Mucosa of gallbladder (tissue), 1 donor: ENCODE measurements at regions not wholly inside any gene's neighbourhood (a gene's known extent, or its start where the extent isn't known, plus 50 kb on each side); places are given as distances from the start of the nearest gene placed in this dataset.

Experiments
- DNase-seq: peaks from one replicate; pipeline ENCODE4 v3.0.0-alpha.2; 2020; ENCODE audit warnings: low spot score
- donor health status: DM: no; HTN: no; CAD: no.

GRCh38 chr5:69033690-69034089 lies 60.1 kb upstream of the SLC30A5 start:
- no peak for DNase-seq

DNA sequence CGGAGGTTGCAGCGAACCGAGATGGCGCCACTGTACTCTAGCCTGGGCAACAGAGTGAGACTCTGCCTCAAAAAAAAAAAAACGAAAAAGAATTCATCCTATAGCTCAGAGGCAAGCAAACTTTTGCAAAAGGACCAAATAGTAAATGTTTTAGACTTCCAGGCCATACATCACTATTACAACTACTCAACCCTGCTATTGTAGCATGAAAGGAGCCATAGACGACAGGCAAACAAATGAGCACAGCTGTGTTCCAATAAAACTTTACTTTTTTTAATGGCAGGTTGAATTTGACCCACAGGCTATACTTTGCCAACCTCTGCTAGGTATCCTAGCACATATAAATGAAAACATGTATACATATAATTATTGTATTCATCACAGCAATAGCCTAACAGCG lies 58.9 kb upstream of the SLC30A5 start:
- DNase-seq = no peak

- DNase-seq = no peak
Measured at GRCh38 chr5:69035665-69036064, 58.1 kb upstream of the SLC30A5 start.

DNA sequence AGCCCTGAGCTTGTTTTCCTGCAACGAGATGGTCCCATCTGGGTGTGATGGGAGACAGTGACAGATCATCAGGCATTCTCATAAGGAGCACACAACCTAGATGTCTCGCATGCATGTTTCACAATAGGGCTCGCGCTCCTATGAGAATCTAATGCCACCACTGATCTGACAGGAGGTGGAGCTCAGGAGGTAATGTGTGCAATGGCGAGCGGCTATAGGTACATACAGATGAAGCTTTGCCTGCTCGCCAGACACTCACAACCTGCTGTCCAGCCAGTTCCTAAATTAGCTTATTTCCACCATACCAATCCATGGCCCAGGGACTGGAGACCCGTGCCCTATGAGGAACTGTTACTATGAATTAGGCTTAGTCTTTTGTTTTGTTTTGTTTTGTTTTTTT lies 55.3 kb upstream of the SLC30A5 start:
- no peak for DNase-seq

GRCh38 chr5:69039829-69040228 lies 54.0 kb upstream of the SLC30A5 start:
- DNase-seq = no peak

- DNase-seq = no peak
Measured at GRCh38 chr5:69042500-69042899, 51.3 kb upstream of the SLC30A5 start.

- DNase-seq = peak; percentile 92
Measured at GRCh38 chr5:69042915-69043654, 50.7 kb upstream of the SLC30A5 start.

- no peak for DNase-seq
Measured at GRCh38 chr5:69043655-69043996, 50.2 kb upstream of the SLC30A5 start.
